GM23248 (cell line): ENCODE measurements at regions not wholly inside any gene's neighbourhood (a gene's known extent, or its start where the extent isn't known, plus 50 kb on each side); places are given as distances from the start of the nearest gene placed in this dataset.

Source experiments
- EZH2 ChIP-seq: fragments of 200-600 bp; sonication (generic); IDR thresholded peaks from 2 replicates; pipeline ENCODE4 v1.6.1; 2018; ENCODE audit warnings: antibody characterized with exemption, mild to moderate bottlenecking; ENCODE audit not compliant: insufficient read depth, poor library complexity, severe bottlenecking
- EZH2phosphoT487 ChIP-seq: fragments of 200-600 bp; sonication (generic); IDR thresholded peaks from 2 replicates; pipeline ENCODE4 v1.6.1; 2018; ENCODE audit warnings: antibody characterized with exemption, moderate library complexity, mild to moderate bottlenecking, low read depth; ENCODE audit not compliant: insufficient read depth

- TF ChIP-seq EZH2 (no peak), EZH2phosphoT487 (no peak)
Measured at GRCh38 chr10:64283621-64284020, 762.4 kb downstream of the REEP3 start.
